Uterus (tissue), 3 donors: ENCODE measurements at regions not wholly inside any gene's neighbourhood (a gene's known extent, or its start where the extent isn't known, plus 50 kb on each side); places are given as distances from the start of the nearest gene placed in this dataset.

Experiments used
- DNase-seq, 2 donors: peaks; one replicate each; pipeline ENCODE4 v3.0.0-alpha.2; 2019 to 2020
- H3K27ac ChIP-seq, 2 donors: fragments of 200-600 bp; sonication (generic); 1 replicate in 1 of 2; 2 replicates in 1 of 2; pipeline ENCODE4 v1.5.1; 2016 to 2018
- H3K27me3 ChIP-seq, 2 donors: fragments of 200-600 bp; sonication (generic); one replicate each; pipeline ENCODE4 v1.5.1; 2018 to 2019; ENCODE audit warnings: control low read depth in 1 of 2
- H3K36me3 ChIP-seq, 2 donors: fragments of 200-600 bp; sonication (generic); one replicate each; pipeline ENCODE4 v1.5.1; 2019; ENCODE audit warnings: control low read depth in 1 of 2
- H3K4me1 ChIP-seq, 2 donors: fragments of 200-600 bp; sonication (generic); one replicate each; pipeline ENCODE4 v1.5.1; 2018 to 2019; ENCODE audit warnings: control low read depth in 1 of 2
- H3K4me3 ChIP-seq, 2 donors: fragments of 200-600 bp; sonication (generic); 1 replicate in 1 of 2; 2 replicates in 1 of 2; pipeline ENCODE4 v1.5.1; 2018 to 2019; ENCODE audit warnings: mild to moderate bottlenecking in 1 of 2
- H3K9me3 ChIP-seq, 2 donors: fragments of 200-600 bp; sonication (generic); one replicate each; pipeline ENCODE4 v1.5.1; 2019; ENCODE audit warnings: control low read depth in 1 of 2
- CTCF ChIP-seq, 4 experiments: fragments of 200-600 bp in 2 of 4; fragments of 450-650 bp in 2 of 4; sonication (generic) in 2 of 4; IDR thresholded peaks; one replicate each; pipeline ENCODE4 v1.5.1; 2016 to 2019; ENCODE audit warnings: antibody characterized with exemption in 4 of 4, mild to moderate bottlenecking in 2 of 4, moderate library complexity in 1 of 4
- POLR2A ChIP-seq, 2 donors: fragments of 450-650 bp; IDR thresholded peaks; one replicate each; pipeline ENCODE4 v1.6.1; 2016; ENCODE audit warnings: antibody characterized with exemption in 2 of 2, mild to moderate bottlenecking in 1 of 2, moderate library complexity in 1 of 2
- intact Hi-C: fragments of 100-400 bp; cut with DNase I; formaldehyde crosslinking; loops from one replicate; pipeline ENCODE4 v1.15.1; 2023; ENCODE audit warnings: low total_unique reads
- donor health status: DM: yes; HTN: yes; CAD: no.

GRCh38 chr15:66879531-66880368 is 177.7 kb downstream of the SMAD6 start:
- Histone ChIP-seq H3K4me3 (no peak overlapping the region), H3K36me3 (no peaks in the 10 kb centered on the region), H3K27me3 (no peaks in the 10 kb centered on the region), H3K27ac (no peak overlapping the region), H3K9me3 (no peaks in the 10 kb centered on the region), H3K4me1 (peaks cover 4 to 5% of the 10 kb centered on the region in 2 donors)
- no peak for DNase-seq
- intact Hi-C loops, result no loop called here
- no peak for TF ChIP-seq CTCF (IDR thresholded peaks at IDR 0.05)
- TF ChIP-seq POLR2A (IDR thresholded peaks at IDR 0.05), result no peak

DNA sequence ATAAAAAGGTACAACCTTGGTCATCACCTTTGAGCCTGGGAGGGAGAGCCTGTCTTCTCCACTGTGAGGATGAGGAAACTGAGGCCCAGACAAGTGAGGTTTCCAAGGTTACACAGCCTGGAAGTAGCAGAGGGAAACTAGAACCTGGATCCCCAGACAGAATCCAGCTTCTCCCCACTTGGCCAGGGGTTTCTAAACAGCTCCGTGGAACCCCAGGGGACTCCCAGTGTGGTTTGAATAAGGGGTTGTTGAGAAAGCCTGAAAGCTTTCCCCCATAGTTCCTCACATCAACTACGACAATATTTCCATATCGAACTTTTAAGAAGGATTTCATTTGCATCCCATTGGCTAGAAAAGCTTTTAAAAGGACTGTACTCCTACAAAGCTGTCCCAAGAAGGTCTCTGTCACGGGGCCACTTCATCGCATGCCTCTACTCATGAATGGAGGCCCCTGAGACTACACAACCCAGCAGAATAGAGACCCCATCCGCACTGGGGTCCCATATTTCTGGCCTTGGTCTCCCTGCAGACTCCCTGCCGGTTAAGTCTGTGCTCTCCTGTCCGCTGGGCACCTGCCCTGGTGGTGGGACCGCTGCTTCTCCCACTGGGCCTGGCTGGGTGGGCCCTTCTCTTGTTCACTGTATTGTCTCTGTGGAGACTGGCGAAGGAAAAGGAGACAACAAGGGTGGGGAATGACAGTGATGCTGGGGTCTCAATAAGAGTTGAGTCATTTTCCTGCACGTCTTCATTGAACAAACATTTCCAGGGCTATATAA is 178.5 kb downstream of the SMAD6 start:
- H3K9me3 ChIP-seq, result no peaks in the 10 kb centered on the region
- H3K27ac ChIP-seq, result no peak overlapping the region
- H3K4me1 ChIP-seq, result peaks cover 4 to 5% of the 10 kb centered on the region in 2 donors
- intact Hi-C loops, result no loop called here
- no peak for TF ChIP-seq POLR2A (IDR thresholded peaks at IDR 0.05)
- TF ChIP-seq CTCF (IDR thresholded peaks at IDR 0.05), result no peak
- H3K4me3 ChIP-seq, result no peak overlapping the region
- H3K27me3 ChIP-seq, result no peaks in the 10 kb centered on the region
- no peak for DNase-seq
- no peaks in the 10 kb centered on the region for H3K36me3 ChIP-seq

DNA sequence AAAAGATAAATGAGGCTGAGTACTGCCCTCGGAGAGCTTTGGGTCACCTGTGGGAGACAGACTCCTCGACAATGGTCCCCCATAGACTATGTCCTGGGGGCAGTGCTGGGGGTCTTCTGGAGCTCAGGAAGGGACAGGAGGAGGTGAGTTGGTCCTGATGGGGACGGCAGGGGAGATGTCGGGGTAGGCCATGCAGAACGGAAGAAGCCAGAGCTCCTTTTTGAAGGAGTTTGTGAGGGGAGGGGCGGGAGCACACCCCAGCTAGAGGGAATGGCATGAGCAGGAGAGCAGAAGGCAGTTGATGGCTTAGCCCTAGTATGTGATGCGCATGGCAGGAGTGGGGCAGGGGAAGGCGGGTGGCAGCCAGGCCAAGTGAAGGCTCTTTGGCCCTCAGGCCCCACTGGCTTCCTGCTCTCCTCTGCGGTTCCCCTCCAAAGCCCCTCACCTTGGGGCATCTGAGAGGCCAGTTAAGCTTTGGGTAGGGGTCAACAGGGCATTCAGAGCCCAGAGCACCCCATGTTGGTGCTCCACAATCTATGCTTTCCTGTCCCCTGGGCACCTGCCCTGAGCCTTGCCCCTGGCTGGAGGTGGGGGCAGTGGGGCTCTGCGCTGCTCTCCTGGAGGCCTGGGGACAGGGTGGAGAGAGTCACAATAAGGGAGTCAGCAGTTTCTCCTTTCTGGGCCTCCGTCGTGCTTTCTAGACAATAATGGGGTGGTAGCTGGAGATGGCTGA is 179.3 kb downstream of the SMAD6 start:
- intact Hi-C loops, result no loop called here
- no peaks in the 10 kb centered on the region for H3K9me3 ChIP-seq
- H3K27ac ChIP-seq, result no peak overlapping the region
- H3K36me3 ChIP-seq, result no peaks in the 10 kb centered on the region
- no peak for TF ChIP-seq CTCF (IDR thresholded peaks at IDR 0.05)
- TF ChIP-seq POLR2A (IDR thresholded peaks at IDR 0.05), result no peak
- H3K4me1 ChIP-seq, result peaks cover 4 to 5% of the 10 kb centered on the region in 2 donors
- no peak overlapping the region for H3K4me3 ChIP-seq
- H3K27me3 ChIP-seq, result no peaks in the 10 kb centered on the region
- DNase-seq, result no peak

DNA sequence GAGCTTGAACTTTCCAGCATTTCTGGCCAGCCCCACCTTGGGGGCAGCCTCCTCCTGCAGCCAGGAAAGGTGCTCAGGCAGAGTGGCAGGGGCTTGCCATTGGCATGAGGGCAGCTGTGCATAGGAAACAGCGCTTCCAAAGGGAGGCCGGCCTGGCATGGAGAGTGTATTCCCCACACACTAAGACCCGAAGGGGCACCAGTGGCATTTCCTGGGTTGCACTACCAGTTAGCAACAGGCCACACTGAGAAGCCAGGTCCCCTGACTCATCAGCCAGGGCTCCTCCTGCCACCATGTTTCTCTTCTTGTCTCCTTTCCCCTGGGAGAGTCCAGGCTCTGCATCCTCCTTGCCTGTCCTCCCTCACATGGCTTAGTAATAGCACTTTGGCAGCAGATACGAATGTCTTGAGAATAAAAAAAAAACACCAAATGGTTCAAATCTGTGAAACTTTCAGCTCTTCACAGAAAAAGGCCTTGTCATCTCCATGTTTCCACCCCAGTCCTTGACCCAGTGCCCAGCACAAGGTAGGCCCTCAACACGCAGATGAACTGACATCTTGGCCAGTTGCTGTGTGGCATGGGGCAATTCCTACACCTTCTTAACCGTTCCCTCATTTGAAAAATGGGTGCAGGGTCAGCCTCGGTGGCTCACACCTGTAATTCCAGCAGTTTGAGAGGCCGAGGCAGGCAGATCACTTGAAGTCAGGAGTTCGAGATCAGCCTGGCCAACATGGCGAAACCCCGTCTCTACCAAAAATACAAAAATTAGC is 180.4 kb downstream of the SMAD6 start:
- no peaks in the 10 kb centered on the region for H3K9me3 ChIP-seq
- no peaks in the 10 kb centered on the region for H3K27me3 ChIP-seq
- no peaks in the 10 kb centered on the region for H3K36me3 ChIP-seq
- peaks cover 4 to 5% of the 10 kb centered on the region in 2 donors for H3K4me1 ChIP-seq
- DNase-seq, result peak; percentile 38 to 46
- TF ChIP-seq POLR2A (IDR thresholded peaks at IDR 0.05) (no peak), CTCF (IDR thresholded peaks at IDR 0.05) (no peak)
- intact Hi-C loops, result no loop called here
- no peak overlapping the region for H3K4me3 ChIP-seq
- peak overlapping the region; percentile 84 to 90 for H3K27ac ChIP-seq
